Hepatocyte (in vitro differentiated cells): ENCODE measurements at regions not wholly inside any gene's neighbourhood (a gene's known extent, or its start where the extent isn't known, plus 50 kb on each side); places are given as distances from the start of the nearest gene placed in this dataset.

Source experiments
- CTCF ChIP-seq: fragments of 200-600 bp; sonication (generic); IDR thresholded peaks from 2 replicates; pipeline ENCODE4 v1.5.1; 2016; ENCODE audit warnings: antibody characterized with exemption, mild to moderate bottlenecking; ENCODE audit not compliant: poor library complexity
- EZH2 ChIP-seq: fragments of 200-600 bp; sonication (generic); IDR thresholded peaks from 2 replicates; pipeline ENCODE4 v1.6.1; 2016; ENCODE audit warnings: antibody characterized with exemption, mild to moderate bottlenecking, borderline replicate concordance
- EZH2phosphoT487 ChIP-seq: fragments of 200-600 bp; sonication (generic); IDR thresholded peaks from one replicate; pipeline ENCODE4 v1.6.1; 2018; ENCODE audit warnings: antibody characterized with exemption, mild to moderate bottlenecking, low read depth, moderate library complexity; ENCODE audit not compliant: unreplicated experiment, severe bottlenecking

GRCh38 chr14:49218436-49219092, 367.6 kb downstream of the RPS29 start:
- no peak for TF ChIP-seq CTCF
- no peak for TF ChIP-seq EZH2
- TF ChIP-seq EZH2phosphoT487: no peak
